ENCODE measurements at regions not wholly inside any gene's neighbourhood (a gene's known extent, or its start where the extent isn't known, plus 50 kb on each side); places are given as distances from the start of the nearest gene placed in this dataset.

DNA sequence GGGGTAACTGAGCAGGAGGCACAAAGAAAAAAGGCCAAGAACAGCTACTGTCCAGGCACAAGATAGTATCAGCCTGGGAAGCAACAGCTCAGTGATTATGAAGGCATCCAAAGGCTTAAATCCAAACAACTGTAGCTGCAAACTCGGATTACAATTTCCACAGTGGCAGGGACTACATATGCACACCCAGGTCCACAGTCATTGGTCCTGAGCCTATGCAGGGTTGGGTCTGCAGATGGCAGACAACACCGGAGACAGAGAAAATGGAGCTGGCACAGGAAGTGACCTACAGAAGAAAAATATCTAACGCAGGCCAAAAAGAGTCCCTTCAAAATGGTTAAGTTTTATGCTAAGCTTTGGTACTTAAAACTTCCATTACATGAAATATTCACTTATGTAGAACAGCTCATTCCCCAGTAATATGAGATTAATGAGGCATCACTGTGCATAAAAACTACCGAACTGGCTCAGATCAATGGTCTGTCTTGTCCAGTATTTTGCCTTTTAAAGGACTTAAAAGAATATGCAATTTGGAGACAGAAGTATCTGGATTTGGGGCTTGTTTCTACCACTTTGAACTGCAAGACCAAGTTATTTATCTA is 132.1 kb downstream of the SUCLG1 start:
- DNase-seq (no peak), FAIRE-seq (no peak)
- TF ChIP-seq, protein P1, sequence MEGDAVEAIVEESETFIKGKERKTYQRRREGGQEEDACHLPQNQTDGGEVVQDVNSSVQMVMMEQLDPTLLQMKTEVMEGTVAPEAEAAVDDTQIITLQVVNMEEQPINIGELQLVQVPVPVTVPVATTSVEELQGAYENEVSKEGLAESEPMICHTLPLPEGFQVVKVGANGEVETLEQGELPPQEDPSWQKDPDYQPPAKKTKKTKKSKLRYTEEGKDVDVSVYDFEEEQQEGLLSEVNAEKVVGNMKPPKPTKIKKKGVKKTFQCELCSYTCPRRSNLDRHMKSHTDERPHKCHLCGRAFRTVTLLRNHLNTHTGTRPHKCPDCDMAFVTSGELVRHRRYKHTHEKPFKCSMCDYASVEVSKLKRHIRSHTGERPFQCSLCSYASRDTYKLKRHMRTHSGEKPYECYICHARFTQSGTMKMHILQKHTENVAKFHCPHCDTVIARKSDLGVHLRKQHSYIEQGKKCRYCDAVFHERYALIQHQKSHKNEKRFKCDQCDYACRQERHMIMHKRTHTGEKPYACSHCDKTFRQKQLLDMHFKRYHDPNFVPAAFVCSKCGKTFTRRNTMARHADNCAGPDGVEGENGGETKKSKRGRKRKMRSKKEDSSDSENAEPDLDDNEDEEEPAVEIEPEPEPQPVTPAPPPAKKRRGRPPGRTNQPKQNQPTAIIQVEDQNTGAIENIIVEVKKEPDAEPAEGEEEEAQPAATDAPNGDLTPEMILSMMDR (IDR thresholded peaks at IDR 0.05; ENCODE audit: borderline replicate concordance, extremely low read depth, insufficient read depth): no peak
- Histone ChIP-seq H3K4me1 (ENCODE audit: control insufficient read depth in 2 of 3, insufficient read depth in 2 of 3, low read depth in 1 of 3, low read length in 3 of 3) (no peaks in the 10 kb centered on the region), H3K27ac (ENCODE audit: low read depth in 2 of 2, low read length in 2 of 2) (no peak overlapping the region), H3K9ac (ENCODE audit: low read length in 3 of 3) (no peak overlapping the region), H3K27me3 (ENCODE audit: control insufficient read depth, insufficient read depth, low read length) (no peaks in the 10 kb centered on the region), H3K36me3 (ENCODE audit: control insufficient read depth in 2 of 3, insufficient read depth in 3 of 3, low read length in 3 of 3) (no peaks in the 10 kb centered on the region), H3K4me3 (ENCODE audit: low read length in 3 of 3) (no peak overlapping the region), H3K9me3 (ENCODE audit: control insufficient read depth in 2 of 3, insufficient read depth in 1 of 3, low read length in 3 of 3) (peaks cover 0 to 2% (median 0%) of the 10 kb centered on the region in 3 donors)
- intact Hi-C loops (cut with DNase I): no loop called here

DNA sequence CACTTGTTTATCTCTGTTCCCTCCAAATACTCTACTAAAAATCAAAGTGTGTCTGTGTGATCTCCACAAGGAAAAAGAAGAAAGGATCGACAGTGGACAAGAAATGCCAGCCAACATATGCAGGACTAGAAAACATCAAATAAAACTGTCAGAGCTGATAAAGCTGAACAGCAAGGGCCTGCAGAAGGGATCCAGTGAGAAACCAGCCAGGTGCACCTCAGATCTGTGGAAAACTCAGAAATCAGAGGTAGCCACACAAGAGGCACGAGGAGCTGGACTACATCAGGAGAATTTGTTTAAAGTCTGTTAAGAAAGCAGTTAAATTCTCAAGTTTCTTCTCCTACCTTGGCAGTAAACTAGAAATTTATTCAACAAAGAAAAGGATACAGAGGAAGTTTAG is 135.2 kb downstream of the SUCLG1 start:
- Histone ChIP-seq H3K36me3 (ENCODE audit: control insufficient read depth in 2 of 3, insufficient read depth in 3 of 3, low read length in 3 of 3) (no peaks in the 10 kb centered on the region), H3K9ac (ENCODE audit: low read length in 3 of 3) (no peak overlapping the region), H3K9me3 (ENCODE audit: control insufficient read depth in 2 of 3, insufficient read depth in 1 of 3, low read length in 3 of 3) (no peaks in the 10 kb centered on the region), H3K4me1 (ENCODE audit: control insufficient read depth in 2 of 3, insufficient read depth in 2 of 3, low read depth in 1 of 3, low read length in 3 of 3) (no peaks in the 10 kb centered on the region), H3K27me3 (ENCODE audit: control insufficient read depth, insufficient read depth, low read length) (no peaks in the 10 kb centered on the region), H3K4me3 (ENCODE audit: low read length in 3 of 3) (no peak overlapping the region), H3K27ac (ENCODE audit: low read depth in 2 of 2, low read length in 2 of 2) (no peak overlapping the region)
- no peak for DNase-seq
- intact Hi-C loops (cut with DNase I): no loop called here
- no peak for FAIRE-seq
- TF ChIP-seq, protein P1 (IDR thresholded peaks at IDR 0.05; ENCODE audit: borderline replicate concordance, extremely low read depth, insufficient read depth): no peak

DNA sequence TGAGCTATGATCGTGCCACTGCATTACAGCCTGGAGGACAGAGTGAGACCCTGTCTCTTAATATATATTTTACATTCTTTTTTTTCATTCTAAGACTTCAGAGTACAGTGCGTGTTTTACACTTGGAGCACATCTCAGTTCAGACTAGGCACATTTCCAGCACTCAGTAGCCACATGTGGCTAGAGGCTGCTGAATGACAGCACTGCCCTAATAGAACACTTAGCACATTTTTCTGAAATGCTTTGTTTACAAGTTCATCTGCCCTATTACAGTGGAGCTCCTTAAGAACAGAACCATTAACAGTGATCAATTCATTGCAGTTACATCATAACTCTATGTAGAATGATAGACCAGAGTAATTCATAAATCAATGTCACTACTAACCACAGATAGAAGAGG is 138.1 kb downstream of the SUCLG1 start:
- no peak overlapping the region for H3K27ac ChIP-seq (ENCODE audit: low read depth in 2 of 2, low read length in 2 of 2)
- TF ChIP-seq, protein P1 (IDR thresholded peaks at IDR 0.05; ENCODE audit: borderline replicate concordance, extremely low read depth, insufficient read depth): no peak
- no peak for FAIRE-seq
- H3K36me3 ChIP-seq (ENCODE audit: control insufficient read depth in 2 of 3, insufficient read depth in 3 of 3, low read length in 3 of 3): no peaks in the 10 kb centered on the region
- H3K27me3 ChIP-seq (ENCODE audit: control insufficient read depth, insufficient read depth, low read length): no peaks in the 10 kb centered on the region
- intact Hi-C loops (cut with DNase I): no loop called here
- H3K9me3 ChIP-seq (ENCODE audit: control insufficient read depth in 2 of 3, insufficient read depth in 1 of 3, low read length in 3 of 3): no peaks in the 10 kb centered on the region
- H3K9ac ChIP-seq (ENCODE audit: low read length in 3 of 3): no peak overlapping the region
- H3K4me3 ChIP-seq (ENCODE audit: low read length in 3 of 3): no peak overlapping the region
- H3K4me1 ChIP-seq (ENCODE audit: control insufficient read depth in 2 of 3, insufficient read depth in 2 of 3, low read depth in 1 of 3, low read length in 3 of 3): no peaks in the 10 kb centered on the region
- DNase-seq: no peak

DNA sequence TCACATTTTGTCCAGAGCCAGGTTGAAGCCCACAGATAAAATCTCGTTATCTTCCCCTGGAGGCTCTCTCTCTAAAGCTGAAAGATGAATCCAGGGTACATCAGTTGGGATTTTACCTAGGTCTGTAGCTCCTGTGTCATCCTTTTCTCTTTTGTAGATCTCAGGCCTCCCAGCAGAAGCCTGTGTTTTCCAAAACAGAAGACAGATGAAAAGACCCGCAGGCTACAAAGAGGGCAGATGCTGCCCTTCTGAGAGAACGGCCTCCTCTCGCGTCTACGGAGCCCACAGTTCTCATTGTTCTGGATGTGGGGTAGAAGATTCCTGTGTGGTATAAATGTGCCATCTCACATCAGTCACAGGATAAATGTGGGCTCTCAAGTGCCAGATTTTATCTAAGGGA is 139.5 kb downstream of the SUCLG1 start:
- Histone ChIP-seq H3K4me1 (ENCODE audit: control insufficient read depth in 2 of 3, insufficient read depth in 2 of 3, low read depth in 1 of 3, low read length in 3 of 3) (no peaks in the 10 kb centered on the region), H3K9me3 (ENCODE audit: control insufficient read depth in 2 of 3, insufficient read depth in 1 of 3, low read length in 3 of 3) (no peaks in the 10 kb centered on the region), H3K36me3 (ENCODE audit: control insufficient read depth in 2 of 3, insufficient read depth in 3 of 3, low read length in 3 of 3) (no peaks in the 10 kb centered on the region), H3K27ac (ENCODE audit: low read depth in 2 of 2, low read length in 2 of 2) (no peak overlapping the region), H3K27me3 (ENCODE audit: control insufficient read depth, insufficient read depth, low read length) (no peaks in the 10 kb centered on the region), H3K4me3 (ENCODE audit: low read length in 3 of 3) (no peak overlapping the region), H3K9ac (ENCODE audit: low read length in 3 of 3) (no peak overlapping the region)
- TF ChIP-seq, protein P1 (IDR thresholded peaks at IDR 0.05; ENCODE audit: borderline replicate concordance, extremely low read depth, insufficient read depth): no peak
- no peak for DNase-seq
- no peak for FAIRE-seq
- intact Hi-C loops (cut with DNase I): no loop called here
